DMS153 treated with DMSO at 0.1 percent for 48 hours (cell line): ENCODE measurements at regions not wholly inside any gene's neighbourhood (a gene's known extent, or its start where the extent isn't known, plus 50 kb on each side); places are given as distances from the start of the nearest gene placed in this dataset.
"Not testable (repeated sequence)": the region's sequence is repeated elsewhere in the genome, so short reads cannot be mapped to it uniquely, and the experiment has no call there.

Experiments used
- DNase-seq: peaks from one replicate; lab custom pipeline; 2025; ENCODE audit not compliant: unreplicated experiment; lab: John Stamatoyannopoulos, UW

DNA sequence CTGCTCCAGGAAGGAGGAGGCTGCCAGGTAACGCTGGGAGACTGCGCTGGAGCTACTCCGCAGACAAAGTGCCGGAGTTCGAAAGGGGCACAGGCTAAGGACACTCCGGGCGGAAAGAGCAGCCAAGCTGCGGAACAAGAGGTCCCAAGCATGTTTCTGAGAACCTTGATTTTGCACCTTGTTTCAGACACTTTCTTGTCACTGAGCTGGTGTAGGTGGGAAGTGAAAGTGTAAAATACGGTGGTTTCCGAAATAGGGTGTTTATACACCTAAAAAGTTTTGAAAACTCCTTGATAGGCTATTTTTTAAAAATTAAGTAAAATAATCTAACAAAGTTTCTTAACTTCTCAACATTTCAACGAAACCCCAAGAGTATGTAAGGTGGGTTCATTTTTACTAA lies 278.2 kb downstream of the ANAPC1 start:
- DNase-seq = not testable (repeated sequence)

DNA sequence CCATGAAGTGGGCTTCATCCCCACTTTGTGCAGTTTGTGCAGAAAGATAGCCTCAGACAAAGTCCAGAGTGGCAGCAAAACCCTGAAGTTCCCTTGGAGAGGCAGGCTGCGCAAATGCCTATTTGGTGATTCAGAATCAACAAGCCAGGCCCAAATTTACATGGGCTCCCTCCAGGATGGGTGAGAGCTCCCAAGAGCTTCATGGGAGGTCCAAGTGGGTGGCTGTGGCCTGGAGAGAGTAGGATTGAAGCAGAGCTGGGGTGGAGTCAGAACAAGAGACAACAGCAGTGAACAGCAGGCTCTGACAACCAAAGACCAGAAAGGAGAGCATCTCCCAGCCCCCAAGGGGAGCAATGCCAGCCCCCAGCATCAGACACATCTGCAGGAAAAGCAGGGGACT lies 277.4 kb downstream of the ANAPC1 start:
- DNase-seq = not testable (repeated sequence)

DNA sequence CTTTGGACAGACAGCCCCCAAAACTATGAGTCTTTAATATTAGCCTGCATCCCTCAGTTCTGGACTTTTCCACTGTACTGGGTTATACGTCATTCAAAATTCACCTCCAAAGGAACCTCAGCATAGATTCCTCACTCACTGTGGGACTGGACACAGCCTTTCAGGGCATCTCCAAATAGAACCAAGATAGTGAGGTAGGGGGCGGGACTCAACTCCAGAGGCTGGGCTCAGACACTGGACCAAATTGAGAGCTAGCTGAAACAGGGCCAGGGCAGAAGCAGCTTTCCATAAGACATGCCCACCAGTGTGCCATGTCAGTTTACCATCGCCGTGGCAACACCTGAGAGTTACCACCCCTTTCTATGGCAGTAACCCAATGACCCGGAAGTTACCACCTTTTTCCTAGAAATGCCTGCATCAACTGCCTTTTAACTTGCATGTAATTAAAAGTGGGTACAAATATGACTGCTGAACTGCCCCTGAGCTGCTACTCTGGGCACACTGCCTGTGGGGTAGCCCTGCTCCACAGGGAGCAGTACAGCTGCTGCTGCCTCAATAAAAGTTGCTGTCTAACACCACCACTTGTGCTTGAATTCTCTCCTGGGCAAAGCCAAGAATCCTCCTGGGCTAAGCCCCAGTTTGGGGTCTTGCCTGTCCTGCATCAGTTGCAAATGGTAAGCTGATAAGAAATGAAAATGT lies 274.7 kb downstream of the ANAPC1 start:
- not testable (repeated sequence) for DNase-seq

DNA sequence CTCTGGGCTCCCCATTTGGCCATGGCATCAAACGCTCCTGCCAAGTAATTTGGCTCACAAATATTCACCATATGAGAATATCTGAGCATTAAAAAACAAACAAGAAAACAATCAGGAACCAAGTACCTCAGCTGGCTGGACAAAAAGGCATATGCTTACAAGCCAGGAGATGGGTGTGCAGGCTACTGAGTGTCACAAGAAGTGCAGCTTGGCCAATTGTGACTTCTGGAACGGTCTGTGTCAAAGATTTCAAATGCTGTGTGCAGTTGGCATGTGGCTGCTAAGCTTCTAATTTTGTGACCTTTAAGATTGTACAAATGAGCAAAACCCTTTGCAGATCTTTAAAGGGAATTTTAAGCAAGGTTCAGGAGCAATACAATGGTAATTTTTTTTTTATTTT lies 274.0 kb downstream of the ANAPC1 start:
- not testable (repeated sequence) for DNase-seq

DNA sequence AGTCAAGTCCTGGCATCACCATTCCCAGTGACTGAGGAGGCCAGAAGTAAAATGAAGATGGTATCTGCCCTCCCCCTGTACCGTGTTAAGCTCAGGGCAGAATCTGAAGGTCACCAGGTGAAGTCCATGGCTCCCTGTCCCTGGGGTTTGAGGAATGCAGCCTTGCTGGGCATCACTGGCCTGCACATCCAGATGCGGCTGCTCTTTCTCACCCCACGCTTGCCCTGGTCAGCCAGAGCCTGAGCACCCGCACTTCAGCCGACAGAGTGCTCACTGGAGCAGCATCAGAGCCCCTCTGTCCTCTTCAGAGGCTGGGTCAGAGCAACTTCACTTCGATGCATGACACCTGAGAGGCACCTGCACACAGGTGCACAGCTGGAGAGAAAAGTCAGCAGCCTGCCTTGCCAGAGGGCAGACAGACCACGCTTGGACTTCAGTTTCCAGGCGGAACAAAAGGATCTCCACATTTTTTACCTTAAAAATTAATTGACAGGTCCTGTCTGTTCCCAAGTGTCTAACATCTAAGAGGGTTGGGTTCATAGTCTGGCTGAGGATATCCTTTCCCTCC lies 267.3 kb downstream of the ANAPC1 start:
- no peak for DNase-seq

DNA sequence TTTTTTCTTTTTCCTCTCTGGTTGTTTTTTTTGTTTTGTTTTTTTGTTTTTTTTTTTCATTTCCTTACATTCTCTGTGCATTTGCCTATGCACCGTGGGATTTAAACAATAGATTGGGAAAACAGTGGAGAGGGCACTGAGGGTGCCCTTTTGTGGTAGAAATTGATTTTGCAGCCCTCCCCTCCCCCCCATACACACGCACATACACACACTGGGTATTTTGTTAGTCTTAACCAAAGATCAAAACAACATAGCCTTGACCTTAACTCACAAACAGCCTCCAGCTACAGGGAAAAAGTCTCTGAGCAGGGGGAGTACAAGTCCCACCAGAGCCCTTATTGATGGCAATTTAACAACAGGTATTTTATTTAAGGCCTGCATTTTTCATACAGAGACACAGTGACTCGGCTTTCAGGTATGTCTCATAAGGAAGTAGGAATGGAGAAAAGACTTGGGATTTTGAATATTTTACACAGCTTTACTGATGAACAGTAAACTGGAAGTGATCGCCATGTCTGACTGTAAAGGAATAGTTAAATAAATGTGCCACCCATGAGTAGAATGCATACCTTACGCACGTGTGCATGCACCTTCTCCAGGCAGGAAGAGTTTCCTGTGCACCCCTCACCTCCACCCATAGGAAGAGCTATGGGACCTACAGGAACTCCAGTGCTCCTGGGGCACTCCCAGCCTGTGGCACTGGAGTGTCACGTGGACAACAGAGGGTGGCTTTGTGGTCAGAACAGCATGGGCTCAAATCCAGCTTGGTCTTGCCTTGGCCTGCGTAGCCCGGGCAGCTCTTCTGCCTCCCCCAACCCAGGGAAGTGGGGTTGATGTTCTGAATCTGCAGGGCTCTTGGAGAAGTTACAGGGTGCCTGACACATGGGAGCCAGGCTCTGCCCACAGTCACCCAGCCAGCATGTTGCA lies 266.4 kb downstream of the ANAPC1 start:
- no peak for DNase-seq

DNA sequence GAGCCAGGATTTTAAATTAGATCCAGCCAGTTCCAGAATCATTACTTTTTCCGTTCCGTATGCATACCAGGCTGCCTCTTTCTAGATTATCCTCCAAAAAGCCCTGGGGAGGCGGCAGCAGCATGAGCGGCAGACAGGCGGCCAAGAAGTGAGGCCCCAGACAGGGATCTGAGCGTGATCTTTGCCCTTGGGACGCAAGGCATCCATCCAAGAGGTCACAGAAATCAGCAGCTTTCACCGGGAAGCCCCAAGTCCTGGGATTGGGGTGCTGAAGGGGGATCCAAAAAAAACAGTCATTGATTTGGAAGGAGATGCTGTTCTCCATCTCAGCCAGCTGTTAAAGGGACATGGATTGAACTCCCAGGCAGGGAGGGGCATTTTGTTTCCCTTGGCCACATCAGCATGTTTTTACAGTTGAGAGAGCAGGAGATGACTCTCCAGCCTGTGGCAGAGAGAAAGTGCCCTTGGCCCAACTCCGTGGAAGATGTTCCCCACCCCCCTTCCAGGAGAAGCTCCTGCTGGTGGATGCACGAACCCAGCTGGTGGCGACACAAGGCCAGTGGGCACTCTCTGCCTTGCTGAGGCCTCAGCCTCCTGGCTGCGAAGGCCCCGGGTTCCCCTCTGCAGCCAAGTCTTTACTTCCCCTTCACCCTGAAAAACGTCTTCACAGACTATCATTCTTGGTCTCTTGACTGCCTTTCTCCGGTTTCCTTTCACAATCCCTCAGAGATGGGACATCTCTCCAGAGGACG lies 265.6 kb downstream of the ANAPC1 start:
- DNase-seq = no peak

DNA sequence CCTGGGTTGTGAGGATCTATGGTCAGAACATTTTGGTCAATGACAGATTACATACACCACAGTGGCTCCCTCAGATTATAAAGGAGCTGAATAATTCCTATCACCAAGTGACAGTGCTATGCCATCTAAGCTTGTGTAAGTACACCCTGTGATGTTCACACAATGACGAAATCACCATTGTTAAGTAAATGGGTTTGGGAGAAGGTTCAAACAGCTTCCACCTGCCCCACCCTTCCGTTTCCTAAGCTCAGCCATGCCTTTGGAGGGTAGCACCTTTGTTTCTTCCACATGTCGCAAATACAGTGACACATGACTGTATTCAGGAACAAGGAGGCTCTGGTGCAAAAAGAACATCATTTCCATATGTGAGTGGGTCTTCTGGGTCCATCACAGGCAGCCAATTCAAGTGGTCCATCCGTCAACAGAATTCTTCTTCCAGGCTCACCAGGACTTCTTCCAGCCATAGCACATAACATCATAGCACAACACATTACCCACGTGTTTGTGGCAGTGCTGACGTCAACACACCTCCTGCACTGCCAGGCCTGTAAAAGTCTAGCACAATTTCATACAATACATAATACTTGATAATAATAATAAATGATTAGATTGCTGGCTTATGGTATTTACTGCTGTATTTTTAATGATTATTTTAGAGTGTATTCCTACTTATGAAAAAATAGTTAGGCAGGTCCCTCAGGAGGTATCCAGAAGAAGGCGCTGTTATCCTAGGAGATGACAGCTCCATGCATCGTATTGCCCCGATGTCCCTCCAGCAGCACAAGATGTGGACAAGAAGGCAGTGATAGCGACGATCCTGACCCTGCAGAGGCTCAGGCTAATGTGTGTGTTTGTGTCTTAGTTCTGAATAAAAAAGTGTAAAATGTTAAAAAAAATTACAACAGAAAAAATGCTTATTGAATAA lies 264.8 kb downstream of the ANAPC1 start:
- DNase-seq = no peak

DNA sequence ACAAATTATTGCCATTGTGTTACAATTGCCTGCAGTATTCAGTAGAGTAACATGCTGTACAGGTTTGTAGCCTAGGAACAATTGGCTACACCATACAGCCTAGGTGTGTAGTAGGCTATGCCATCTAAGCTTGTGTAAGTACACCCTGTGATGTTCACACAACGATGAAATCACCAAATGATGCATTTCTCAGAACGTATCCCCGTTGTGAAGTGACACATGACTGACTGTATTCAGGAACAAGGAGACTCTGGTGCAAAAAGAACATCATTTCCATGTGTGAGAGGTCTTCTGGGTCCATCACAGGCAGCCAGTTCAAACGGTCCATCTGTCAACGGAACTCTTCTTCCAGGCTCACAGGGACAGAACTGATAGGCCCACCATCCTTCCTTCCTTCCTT lies 263.7 kb downstream of the ANAPC1 start:
- DNase-seq = no peak

DNA sequence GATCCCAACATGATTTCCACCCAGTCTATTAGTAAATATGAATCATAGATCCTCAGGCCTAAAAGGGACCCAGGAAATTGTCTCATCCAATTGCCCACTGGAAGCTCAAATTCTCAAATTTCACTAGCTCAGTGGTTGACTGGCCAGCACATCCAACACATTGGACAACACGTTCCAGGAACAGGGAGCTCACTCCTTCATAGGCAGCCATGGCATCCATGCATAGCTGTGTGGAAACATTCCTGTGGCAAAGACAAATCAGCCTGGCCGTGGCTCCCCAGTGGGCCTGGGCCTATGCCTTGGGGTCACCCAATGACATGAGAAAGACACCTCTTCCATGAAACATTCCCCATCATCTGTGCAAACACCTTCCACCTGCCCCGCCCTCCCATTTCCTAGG lies 261.1 kb downstream of the ANAPC1 start:
- DNase-seq = no peak

DNA sequence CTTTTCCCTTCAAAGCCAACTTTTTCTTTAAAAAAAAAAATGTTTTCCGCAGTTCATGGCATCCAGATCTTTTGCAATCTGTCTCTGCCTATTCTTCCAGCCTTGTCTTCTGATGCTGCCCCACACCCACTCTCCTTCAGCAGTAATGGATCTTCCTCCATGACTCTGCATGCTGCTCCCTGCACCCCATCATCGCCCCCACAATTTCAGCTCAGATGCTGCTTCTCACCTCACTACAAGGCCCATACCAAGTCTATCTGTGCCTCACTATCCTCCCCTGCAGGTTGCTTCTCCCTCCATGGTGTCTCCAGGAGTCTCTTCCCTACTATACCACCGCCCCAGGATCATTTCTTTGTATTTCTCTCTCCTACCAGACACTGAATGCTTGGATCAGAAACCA lies 260.6 kb downstream of the ANAPC1 start:
- DNase-seq = no peak

DNA sequence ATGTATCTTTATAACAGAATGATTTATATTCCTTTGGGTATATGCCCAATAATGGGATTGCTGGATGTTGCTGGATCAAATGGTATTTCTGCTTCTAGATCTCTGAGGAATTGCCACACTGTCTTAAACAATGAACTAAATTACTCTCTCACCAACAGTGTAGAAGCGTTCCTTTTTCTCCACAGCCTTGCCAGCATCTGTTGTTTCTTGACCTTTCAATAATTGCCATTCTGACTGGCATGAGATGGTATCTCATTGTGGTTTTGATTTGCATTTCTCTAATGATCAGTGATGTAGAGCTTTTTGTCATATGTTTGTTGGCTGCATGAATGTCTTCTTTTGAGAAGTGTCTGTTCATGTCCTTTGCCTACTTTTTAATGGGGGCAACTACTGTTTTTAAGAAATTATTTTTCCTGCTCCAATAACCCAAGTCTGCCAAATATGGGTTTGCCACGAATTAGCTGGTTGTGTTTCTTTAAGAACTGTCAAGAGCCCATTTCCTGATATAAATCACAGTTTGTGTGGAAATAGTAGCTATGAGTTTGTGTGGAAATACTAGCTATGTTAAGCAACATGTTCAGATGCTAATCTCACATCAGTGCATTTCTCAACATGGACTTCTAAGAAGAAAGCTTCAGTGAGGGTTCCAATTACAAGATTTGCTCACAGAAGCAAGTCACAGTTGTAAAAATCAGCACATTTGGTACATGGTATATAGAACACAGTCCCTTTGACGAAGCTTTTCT lies 259.4 kb downstream of the ANAPC1 start:
- no peak for DNase-seq

DNA sequence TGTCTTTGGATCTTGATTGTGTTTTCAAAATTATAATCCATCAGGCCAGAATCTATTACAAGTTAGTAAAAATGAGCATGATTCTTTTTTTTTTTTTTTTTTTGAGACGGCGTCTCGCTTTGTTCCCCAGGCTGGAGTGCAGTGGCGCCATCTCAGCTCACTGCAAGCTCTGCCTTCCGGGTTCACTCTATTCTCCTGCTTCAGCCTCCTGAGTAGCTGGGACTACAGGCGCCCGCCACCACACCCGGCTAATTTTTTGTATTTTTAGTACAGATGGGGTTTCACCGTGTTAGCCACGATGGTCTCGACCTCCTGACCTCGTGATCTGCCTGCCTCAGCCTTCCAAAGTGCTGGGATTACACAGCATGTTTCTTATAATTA lies 258.8 kb downstream of the ANAPC1 start:
- DNase-seq = not testable (repeated sequence)

DNA sequence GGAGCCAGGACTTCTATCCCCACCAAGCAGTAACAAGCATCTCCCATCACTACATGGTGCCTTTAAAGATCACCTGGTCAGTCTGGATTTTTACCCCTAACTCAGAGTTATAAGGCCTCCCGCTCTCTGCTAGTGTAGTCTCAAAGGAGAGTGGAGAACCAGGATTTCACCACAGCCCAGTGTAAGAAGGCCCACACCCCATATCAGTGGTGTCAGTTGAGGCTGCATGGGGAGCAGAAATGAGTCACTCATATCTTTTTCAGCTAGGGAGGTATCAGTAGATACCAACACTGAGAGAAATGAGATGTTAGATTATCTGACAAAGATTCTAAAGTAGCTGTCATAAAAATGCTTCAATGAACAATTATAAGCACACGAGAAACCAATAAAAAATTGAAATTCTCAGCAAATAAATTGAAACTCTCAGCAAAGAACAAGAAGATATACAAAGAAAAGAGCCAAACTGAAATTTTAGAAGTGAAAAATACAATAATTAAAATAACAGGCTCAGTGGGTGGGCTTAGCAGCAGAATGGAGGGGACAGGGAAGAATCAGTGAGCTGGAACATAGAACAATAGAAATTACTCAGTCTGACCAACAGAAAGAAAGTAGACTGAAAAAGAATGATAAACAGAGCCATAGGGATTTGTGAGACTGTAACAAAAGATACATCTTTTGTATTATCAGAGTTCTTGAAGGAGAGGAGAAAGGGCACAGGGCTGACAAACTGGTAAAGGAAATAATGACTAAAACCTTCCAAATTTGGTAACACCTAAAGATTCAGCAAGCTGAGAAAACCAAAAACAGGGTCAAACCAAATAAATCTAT lies 257.7 kb downstream of the ANAPC1 start:
- DNase-seq = no peak

DNA sequence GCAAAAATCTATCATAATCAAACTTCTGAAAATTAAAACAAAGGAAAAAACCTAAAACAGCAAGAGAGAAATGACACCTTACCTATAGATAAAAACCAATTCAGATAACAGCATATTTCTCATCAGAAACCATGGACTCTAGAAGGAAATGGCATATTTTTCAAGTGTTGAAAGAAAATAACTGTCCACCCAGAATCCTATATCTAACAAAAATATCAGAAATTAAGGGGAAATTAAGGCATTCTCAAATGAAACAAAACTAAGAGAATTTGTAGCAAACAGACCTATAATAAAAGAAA lies 257.2 kb downstream of the ANAPC1 start:
- DNase-seq = no peak

DNA sequence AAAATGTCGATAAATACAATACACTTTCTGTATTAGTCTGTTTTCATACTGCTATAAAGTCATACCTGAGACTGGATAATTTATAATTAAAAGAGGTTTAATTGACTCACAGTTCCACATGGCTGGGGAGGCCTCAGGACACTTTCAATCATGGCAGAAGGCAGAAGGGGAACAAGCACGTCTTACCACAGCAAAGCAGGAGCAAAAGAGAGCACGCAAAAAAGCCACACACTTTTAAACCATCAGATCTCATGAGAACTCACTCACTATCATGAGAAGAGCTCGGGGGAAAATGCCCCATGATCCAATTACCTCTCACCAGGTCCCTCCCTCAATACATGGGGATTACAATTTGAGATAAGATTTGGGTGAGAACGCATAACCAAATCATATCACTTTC lies 256.7 kb downstream of the ANAPC1 start:
- DNase-seq = no peak

DNA sequence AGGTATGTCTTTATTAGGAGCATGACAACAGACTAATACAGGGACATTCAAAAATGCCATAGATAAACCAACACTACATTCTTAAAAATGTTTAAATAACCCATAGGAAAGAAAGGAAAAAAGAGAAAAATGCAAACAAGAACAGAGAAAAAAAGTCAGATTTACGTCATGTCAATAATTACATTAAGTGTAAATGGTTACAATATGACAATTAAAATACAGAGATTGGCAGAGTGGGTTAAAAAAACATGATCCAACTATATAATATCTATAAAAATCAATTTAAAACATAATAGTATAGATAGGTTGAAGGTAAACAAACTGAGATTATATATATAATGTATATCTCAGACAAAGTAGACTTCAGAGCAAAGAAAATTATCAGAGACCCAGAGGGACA lies 255.8 kb downstream of the ANAPC1 start:
- DNase-seq = no peak

DNA sequence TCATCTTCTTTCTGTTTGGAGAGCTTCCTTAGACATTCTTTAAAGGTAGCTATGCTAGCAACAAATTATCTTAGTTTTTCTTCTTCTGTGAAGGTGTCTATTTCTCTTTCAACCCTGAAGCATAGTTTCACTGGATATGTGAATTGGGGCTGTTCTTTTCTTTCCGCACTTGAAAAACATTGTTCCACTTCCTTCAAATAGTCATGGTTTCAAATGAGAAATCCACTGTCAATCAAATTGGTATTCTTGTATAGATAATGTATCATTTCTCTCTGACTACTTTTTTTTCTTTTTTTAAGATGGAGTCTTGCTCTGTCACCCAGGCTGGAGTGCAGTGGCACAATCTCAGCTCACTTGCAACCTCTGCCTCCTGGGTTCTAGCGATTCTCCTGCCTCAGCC lies 254.0 kb downstream of the ANAPC1 start:
- DNase-seq = no peak

DNA sequence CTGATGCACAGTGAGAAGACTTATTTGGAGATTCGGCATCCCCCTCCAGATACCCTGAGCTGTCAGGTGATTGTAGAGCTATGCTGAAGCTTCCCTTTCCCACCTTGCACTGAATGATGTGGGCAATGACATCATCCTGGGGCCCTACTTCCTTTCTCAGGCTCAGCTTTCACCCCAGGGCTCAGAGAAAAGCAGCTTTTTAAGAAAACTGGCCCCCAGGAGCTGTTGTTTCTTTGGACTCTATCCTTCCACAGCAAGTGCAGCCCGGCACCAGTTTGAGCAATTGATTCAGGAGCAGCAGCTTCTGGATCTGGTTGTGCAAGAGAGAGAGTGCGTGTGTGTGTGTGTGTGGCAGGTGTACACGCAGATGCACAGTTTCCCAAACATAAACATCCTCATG lies 251.3 kb downstream of the ANAPC1 start:
- DNase-seq = no peak
